NCI-H2029 (cell line): ENCODE measurements at regions not wholly inside any gene's neighbourhood (a gene's known extent, or its start where the extent isn't known, plus 50 kb on each side); places are given as distances from the start of the nearest gene placed in this dataset.
"Not testable (repeated sequence)": the region's sequence is repeated elsewhere in the genome, so short reads cannot be mapped to it uniquely, and the experiment has no call there.

Experiments
- DNase-seq: peaks from one replicate; lab custom pipeline; 2025; lab: John Stamatoyannopoulos, UW

DNA sequence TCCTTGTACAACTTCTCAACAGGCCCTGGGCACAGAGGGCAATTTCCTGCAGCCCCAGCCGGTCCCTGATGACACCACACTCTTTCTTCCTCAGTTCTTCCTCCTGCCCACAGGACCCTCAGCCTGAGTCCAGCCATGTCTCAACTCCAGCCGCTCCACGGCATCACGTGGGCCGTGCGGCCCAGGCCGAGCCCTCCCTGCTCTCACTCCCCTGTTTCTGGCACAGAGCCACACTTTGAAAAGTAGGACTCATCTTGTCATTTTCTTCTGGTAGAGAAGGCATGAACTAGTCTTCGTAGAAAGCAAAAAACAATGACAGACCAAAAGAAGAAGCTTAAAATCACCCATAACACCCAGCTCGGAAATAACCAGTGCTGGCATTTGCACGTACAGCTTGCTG is 404.7 kb upstream of the IRX1 start:
- no peak for DNase-seq

DNA sequence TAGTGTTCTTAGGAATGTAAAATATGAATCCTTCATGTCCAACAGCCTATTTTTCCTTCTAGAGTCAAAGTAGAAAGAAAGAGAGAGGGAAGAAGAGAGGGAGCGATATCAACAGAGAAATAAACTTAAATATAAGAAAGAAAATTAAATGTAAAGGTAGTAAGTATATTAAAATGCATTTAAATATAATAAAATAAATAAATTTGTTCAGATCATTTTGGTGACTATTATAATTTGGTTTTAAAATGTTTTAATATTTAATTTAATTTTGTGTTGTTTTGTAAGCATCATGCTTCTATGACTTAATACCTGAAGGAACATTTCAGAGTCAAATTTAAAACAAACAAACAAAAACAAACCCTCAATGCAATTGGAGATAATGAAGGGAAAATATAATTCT is 405.2 kb upstream of the IRX1 start:
- no peak for DNase-seq

DNA sequence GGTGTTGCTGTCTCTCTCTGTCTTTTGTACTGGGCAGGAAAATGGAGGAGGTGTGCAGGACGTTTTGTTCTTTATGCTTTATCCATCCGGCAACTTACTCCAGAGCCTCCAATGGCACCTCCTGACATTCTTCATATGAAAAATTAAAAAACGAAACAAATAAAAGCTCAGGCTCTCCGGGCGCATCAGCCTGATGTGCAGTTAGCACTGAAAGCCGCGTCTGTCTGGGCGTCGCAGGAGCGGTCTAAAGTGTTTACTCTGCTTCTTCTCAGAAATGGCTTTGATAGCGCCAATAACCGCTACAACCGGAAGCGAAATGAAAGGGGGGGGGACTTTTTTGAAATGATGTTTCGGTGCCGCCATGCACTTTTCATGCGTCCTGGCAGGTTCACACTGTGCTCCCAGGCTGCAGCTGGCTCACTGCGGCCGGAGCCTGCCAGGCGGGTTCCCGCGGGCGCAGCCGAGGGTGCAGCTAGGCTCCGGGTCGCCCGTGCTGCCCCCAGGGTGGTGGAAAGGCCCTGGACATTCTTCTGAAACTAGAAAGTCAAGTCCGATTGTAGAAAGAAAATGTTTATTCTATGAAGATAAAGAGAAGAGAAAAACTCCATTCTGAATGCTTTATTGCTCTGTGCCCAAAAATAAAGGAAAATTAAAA is 407.7 kb upstream of the IRX1 start:
- DNase-seq: peak; percentile 87

DNA sequence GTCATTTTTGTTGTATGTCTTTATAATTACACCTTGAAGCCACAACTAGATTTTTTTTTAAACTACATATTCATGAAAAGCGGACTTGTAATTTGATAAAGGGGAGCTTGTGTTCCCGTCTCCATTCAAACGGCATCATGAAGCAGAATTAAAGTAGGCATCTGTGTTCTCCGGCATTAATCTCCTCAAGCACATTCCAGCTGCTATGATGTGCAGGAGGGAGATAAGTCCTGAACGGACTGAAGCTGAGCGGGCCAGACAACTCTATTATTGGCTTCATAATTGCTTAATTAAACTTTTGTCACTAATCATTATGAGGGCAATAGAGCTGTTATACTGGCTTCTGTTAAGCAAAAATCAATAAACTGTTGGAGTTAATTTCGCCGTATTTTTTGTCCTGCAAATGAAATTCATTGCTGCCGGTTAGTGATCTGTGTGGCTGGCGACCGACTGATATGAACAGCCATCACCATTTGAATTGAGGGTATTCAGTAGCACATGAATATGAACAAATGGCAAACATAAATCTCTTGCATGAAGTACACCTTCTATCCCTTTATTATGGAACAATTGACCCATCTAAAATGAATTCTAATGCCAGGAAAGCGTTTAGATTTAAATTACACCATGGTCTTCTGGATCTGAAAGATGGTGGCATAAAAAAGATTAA is 408.8 kb upstream of the IRX1 start:
- no peak for DNase-seq

DNA sequence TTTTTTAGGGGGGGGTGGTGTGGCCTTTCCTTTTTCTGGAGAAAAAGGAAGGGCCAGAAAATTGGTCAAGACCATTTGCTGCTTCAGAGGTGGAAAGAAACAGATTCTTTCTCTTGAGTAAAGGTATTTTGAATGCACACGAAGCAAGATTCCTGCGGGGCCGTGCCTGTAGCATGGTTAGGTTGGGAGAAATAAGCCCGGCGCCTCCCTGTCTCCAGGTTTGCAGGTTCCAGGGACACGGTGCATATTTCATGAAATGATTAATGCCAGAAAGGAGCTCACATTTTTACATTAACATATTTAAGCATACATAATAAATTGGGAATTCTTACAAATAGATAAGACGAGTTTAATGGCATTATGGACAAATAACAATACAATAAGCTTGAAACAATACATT is 409.5 kb upstream of the IRX1 start:
- no peak for DNase-seq

DNA sequence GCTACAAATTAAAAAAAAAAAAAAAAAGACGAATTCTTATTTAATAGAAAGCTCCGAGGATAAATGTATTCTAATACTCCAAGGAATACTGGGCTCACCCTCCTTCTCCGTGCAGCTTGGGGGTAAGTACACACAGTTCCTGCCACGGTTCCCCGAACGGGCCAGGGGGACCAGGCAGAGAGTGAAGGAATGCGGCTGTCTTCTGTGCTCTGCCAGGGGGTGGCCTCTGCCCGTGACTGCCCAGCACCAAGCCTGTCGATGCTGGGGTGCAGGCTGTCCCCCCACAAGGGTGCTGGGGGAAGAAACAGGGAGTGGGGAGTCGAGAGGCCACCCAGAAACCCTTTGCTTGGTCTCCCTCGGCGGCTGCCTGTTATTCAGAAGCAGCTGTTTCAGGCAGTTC is 410.1 kb upstream of the IRX1 start:
- no peak for DNase-seq

DNA sequence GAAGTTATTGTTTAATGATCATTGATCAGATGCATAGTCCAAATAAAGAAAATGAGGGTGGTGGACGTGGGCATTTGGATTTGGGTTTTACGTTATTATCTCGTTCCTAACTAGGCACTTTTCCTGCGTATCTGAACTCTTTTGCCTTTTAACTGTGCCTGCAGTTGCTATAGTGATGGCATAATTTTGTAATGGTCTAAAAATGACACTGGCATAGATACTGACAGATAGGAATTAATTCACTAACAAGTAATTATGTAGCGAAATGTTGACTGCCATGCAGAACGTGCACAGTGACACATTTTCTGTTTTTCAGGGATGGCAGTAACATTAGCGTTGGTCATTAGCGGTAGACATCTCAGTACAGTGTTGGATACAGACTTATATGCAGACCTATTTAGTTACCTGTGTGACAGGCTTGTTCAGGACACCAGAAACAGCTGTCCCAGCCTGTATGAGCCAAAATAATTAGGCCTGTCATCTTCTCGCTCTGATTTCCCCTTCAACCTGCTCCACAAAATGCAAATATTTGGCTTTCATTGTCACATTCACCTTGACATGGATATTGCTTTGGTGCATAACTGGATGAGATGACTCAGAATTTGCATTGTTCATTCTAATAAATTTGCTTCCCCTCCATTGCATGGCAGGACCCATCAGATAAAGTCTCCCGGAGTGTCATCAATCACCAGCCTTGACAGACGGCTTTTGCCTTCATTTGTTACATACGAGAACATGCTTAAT is 413.3 kb upstream of the IRX1 start:
- peak; percentile 45 for DNase-seq

DNA sequence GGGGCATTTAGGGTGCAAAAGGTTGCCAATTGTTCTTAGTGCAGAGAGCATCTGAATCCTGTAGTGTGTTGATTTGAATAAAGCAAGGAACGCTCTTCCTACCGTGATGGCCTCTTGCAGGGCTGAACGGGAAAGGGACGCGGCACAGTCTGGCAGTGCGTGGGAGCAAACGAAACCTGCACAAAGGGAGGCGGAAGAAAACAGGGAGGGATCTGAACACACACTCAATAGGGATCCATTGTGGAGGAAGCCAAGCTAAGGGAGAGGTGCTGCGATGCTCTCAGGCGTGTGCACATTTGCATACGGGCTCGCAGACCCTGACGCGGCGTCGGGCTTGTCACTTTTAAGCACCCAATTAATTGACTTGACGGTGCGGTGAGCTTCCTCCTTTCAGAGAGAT is 414.0 kb upstream of the IRX1 start:
- DNase-seq: peak; percentile 3

DNA sequence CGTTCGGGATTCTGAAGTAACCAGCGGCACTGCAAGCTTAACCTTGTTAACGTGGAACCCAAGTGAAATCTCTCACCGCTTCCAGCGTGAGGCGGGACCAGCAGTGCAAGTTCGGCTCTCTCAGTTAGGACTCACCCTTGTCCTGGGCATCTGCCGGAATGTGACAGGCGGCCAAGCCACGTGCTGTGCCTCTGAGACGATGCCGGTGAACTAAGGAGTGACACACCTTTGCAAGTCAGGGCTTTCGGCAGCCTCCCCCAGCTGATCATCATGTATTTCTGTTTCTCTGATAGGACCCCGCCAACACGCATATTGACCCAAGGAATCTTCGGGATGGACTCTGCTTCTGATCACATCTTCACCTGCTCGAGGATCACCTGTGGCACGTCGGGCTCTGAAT is 415.0 kb upstream of the IRX1 start:
- no peak for DNase-seq

DNA sequence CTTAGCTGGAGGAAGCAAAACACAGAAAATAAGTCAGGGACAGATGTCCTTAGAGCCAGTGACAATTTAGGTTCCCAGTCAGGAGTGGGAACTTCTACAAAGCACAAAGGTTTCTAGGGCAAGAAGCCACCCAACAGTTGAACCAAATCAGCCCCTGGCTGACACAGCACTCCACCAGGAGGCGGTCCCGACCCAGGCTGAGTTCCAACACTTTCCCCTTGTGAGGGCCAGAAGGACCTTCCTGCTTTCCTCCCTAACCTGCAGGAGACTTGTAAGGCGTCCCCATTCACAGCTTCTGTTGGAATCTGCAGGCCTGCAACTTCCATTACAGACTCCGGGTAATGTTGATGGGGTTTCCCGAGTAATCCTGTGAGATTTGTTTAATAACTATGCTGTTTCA is 416.4 kb upstream of the IRX1 start:
- no peak for DNase-seq

DNA sequence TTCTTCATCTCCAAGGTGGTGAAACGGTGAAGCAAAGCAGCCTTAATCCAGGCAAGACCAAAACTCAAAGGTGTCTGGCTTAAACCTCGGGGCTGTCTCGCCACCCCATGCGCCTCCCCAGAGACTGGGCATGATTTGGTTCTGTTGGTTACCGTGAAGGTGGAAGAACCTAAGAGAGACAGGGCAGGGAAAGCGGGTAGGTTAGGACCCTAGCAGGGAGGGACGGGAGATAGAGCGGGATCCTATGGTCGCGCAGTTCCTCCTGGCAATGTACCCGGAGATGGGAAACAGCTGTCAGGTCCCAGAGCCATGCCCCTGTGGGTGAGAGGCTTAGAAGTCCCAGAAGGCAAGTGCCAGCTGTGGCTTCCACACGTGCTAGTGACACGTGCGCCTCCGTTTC is 418.3 kb upstream of the IRX1 start:
- no peak for DNase-seq

DNA sequence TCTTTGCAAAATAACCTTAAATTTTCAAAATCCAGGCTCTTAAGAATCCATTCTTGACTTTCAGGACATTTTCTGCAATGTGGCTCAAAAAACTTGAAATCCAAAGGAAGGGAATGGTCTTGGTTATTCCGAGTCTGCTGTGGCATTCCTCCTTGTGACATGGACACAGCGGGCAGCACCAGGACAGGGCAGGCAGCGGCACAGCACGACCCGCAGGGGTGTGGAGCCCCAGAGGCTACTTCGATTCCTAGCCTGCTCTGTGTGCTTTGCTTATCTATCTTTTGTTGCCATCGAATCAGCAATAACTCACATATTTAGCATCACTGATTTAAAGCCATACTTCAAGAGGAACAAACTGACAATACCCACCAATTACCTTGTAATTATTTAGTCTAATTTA is 420.2 kb upstream of the IRX1 start:
- no peak for DNase-seq

DNA sequence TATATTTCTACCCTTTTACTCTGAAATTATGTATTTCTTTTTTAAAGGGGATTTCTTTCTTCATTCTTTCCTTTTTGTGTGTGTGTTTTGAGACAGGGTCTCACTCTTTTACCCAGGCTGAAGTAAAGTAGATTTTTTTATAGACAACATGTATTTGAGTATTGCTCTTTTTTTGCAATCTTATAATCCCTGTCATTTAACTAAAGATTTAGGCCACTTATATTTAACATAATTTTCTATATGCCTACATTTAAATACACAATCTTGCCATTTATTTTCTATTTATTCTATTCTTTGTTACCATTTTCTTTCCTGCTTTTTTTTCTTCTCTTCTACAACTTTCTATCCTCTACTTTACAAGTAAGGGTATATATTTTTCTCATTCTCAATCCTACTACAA is 416.0 kb upstream of the IRX2 start:
- no peak for DNase-seq

DNA sequence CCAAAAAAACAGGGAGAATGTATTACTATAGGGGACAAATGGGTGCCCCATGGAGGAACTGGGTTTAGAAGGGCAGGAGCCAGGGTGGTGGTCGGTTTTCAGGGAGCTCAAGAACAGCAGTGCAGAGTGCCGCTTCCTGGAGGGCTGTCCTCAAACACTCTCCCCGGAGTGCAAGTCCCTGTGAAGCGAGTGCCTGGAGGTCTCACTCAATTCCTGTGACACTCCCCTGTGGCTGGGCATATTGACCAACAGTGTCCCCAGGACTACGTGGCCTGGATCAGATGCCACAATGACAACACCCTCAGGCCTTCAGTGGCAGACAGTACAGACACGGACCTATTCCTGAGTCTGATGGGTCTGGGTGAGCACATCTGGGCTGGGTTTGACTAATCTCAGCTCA is 412.1 kb upstream of the IRX2 start:
- DNase-seq: no peak

DNA sequence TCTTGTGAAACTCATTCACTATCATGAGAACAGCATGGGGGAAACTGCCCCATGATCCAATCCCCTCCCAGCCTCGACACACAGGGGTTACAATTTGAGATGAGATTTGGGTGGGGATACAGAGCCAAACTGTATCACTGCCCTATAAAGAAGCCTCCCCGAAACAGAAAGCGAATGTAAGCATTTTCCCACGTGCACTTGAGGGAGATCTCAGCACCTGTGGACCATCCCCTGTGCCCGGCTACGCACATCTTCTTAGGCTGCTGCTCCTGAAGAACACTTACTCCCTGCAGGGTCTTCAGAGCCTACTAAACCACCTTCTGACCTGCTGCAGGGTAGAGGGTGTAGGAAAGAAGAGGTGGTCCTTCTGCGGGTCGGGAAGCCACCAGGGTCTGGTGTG is 410.2 kb upstream of the IRX2 start:
- DNase-seq: no peak

DNA sequence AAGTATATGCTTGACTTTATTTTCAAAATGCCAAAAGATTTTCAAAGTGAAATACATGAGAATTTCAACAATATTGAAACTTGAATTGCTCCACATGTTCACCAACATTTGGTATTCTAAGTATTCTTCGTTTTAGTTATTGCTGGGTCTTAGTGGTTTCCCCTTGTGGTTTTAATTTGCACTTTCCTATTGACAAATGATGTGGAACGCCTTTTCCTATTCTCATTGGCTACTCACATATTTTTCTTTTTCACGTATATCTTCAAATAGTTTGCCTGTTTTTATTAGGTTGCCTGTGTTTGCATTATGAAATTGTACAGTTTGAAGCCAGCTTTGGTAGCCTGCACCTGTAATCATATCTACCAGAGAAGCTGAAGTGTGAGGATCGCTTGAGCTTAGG is 405.7 kb upstream of the IRX2 start:
- no peak for DNase-seq

DNA sequence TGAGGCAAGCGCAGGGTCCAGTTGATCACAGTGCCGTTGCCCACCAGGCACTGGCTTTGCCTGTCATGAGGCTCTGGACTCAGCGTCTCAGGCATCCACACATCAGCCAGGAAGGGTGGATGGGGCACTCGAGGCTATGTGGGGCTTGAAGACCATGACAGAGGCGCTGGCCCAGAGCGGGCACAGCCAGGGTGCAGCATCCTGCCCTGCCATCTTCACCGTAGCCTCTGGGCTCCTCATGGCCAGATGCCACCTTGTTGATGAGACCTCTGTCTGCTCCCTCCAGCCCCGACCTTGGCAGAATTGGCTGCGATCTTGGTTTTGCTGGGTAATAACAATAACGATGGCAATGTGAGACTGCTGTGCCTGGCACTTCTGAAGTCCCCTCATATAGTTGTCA is 404.2 kb upstream of the IRX2 start:
- DNase-seq: no peak

DNA sequence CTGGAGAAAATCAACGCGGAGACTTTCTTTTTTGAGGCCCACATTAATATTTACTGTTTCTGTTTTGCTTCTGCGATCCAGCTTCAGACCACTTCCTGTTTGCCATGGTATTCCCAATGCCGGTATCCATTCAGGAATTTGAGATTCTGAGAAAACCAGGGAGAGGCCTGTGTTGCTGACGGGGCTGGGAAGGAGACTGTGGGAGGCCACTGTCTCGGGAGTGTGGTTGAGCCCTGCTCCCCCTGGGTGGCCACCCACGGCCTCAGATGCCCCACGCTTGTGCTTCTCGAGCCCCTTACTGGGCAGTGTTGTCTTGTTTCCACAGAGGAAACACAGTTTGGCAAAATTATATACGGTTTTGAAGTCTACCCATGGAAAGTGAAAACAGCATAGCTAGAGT is 403.6 kb upstream of the IRX2 start:
- DNase-seq: no peak

DNA sequence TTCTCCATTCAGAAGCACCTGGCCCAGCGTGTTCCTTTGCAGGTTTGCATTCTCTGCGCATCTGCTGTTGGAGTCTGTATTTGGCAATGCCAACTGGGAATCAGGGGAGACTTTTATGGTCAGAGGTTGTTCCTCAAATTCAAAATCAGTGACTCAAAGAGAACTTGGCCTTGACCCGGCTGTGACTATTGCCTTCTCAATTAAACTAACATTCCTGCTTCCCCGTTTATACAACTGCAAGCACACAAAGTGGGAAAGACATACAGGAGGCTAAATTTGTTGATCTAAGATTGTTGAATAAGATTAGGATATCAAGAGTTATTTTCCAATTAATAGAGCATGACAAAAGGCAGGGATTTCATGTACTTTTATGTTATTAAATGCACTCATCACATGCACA is 402.4 kb upstream of the IRX2 start:
- no peak for DNase-seq

DNA sequence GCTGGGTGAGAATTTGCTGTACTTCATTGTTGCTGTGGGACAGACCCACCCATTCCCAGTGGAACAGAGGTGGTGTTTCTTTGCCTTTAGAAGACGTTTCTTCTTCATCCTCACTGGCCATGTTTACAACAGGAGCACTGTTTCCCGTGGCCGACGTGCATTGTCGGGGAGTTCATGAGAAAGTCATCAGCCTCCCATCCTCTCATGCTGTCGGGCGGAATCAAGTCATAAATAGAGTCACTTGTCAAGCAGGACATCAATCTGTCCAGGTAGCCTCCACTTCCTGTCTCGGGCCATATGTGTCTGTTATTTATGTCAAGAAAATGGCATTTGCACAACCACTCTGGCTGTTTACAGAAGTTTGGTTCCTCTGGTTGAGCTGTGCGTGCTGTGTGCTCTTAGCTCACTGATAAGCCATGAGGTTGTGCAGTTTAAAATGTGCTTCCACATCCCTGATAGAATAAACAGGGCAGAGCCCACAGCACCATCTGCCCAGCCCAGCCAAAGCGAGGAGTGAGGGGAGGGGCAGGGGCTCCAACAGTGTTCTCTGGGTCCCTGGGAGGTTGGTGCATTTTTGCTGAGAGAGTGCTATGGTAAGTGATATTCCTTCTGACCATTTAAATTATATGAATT is 401.9 kb upstream of the IRX2 start:
- DNase-seq: no peak

DNA sequence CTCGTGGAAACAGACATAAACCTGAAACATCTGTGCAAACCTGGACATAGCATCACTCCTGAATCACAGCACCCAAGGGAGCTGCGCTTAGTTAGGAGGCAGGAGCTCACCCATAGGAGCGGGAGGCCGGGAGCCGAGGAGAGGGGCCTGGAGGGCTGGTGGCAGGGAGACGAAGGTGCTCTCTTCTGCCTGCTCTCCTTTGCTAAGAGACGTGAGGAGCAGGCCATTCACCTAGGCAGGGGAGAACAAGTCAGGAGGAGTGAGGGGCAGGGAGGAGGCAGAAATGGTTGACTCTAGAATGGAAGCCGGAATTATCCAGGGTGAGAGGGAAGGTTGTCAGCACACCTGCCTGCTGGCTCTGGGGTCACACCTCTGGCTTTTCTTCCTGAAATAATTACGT is 398.4 kb upstream of the IRX2 start:
- no peak for DNase-seq

DNA sequence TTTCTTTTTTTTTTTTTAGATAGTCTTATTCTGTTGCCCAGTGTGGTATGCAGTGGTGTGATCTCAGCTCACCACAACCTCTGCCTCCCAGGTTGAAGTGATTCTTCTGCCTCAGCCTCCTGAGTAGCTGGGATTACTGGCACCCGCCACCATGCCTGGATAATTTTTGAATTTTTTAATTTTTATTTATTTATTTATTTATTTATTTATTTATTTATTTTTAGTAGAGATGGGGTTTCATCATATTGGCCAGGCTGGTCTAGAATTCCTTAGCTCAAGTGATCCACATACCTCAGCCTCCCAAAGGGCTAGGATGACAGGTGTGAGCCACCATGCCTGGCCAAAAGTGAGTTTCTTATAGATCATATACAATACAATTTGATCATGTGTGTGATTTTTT is 395.9 kb upstream of the IRX2 start:
- not testable (repeated sequence) for DNase-seq

DNA sequence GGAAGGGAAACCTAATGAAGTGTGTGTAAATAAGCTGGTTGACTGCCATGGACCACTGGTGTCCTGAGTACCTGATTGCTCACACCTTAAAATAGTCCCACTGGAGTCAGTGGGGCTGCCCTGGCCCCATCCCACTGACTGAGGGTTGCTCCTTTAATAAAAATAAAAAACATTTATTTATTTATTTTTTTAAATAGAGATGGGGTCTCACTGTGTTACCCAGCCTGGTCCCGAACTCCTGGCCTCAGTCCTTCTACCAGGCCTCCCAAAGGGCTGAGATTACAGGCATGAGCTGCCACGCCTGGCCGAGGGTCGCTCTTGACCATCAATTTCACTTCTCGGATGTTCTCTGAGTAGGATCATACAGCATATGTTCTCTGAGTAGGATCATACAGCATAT is 394.2 kb upstream of the IRX2 start:
- DNase-seq: no peak
